Muscle layer of duodenum (tissue), 2 donors: ENCODE measurements at regions not wholly inside any gene's neighbourhood (a gene's known extent, or its start where the extent isn't known, plus 50 kb on each side); places are given as distances from the start of the nearest gene placed in this dataset.

Experiments
- H3K27ac ChIP-seq: one replicate; pipeline ENCODE4 v1.7.0; 2013; ENCODE audit warnings: mild to moderate bottlenecking, low read length
- H3K27me3 ChIP-seq: one replicate; pipeline ENCODE4 v1.7.0; 2013; ENCODE audit warnings: low read depth, mild to moderate bottlenecking, control low read depth, low read length
- H3K36me3 ChIP-seq, 2 donors: one replicate each; pipeline ENCODE4 v1.7.0; 2013; ENCODE audit warnings: low read length in 2 of 2, control low read depth in 1 of 2, mild to moderate bottlenecking in 1 of 2; ENCODE audit not compliant: insufficient read depth in 2 of 2, control insufficient read depth in 1 of 2
- H3K4me1 ChIP-seq, 2 donors: one replicate each; pipeline ENCODE4 v1.7.0; 2013; ENCODE audit warnings: low read length in 2 of 2, mild to moderate bottlenecking in 2 of 2, control low read depth in 1 of 2, moderate library complexity in 1 of 2; ENCODE audit not compliant: insufficient read depth in 2 of 2, control insufficient read depth in 1 of 2
- H3K4me3 ChIP-seq, 2 donors: one replicate each; pipeline ENCODE4 v1.7.0; 2013; ENCODE audit warnings: low read length in 2 of 2, low read depth in 1 of 2, mild to moderate bottlenecking in 1 of 2
- H3K9me3 ChIP-seq, 2 donors: one replicate each; pipeline ENCODE4 v1.7.0; 2013; ENCODE audit warnings: low read length in 2 of 2, control low read depth in 1 of 2, mild to moderate bottlenecking in 1 of 2; ENCODE audit not compliant: control insufficient read depth in 1 of 2
- donor health status: healthy.

- Histone ChIP-seq H3K4me3 (no peak overlapping the region), H3K9me3 (no peaks in the 10 kb centered on the region), H3K27ac (no peak overlapping the region), H3K27me3 (no peaks in the 10 kb centered on the region), H3K4me1 (peaks cover 0 to 7% of the 10 kb centered on the region in 2 donors), H3K36me3 (no peaks in the 10 kb centered on the region)
Observed at GRCh38 chr5:135127439-135128240, 93.6 kb upstream of the PITX1 start.

GRCh38 chr5:135126688-135127438 lies 92.8 kb upstream of the PITX1 start:
- Histone ChIP-seq H3K36me3 (no peaks in the 10 kb centered on the region), H3K27me3 (no peaks in the 10 kb centered on the region), H3K9me3 (no peaks in the 10 kb centered on the region), H3K4me1 (peaks cover 0 to 7% of the 10 kb centered on the region in 2 donors), H3K4me3 (no peak overlapping the region), H3K27ac (no peak overlapping the region)

GRCh38 chr5:135124724-135125123 lies 90.7 kb upstream of the PITX1 start:
- no peaks in the 10 kb centered on the region for H3K9me3 ChIP-seq
- no peaks in the 10 kb centered on the region for H3K27me3 ChIP-seq

GRCh38 chr5:135124128-135124527 lies 90.1 kb upstream of the PITX1 start:
- Histone ChIP-seq H3K36me3 (no peaks in the 10 kb centered on the region), H3K27me3 (no peaks in the 10 kb centered on the region), H3K27ac (no peak overlapping the region), H3K4me1 (peaks cover 0 to 7% of the 10 kb centered on the region in 2 donors), H3K4me3 (no peak overlapping the region), H3K9me3 (no peaks in the 10 kb centered on the region)

More at GRCh38 chr5:135124724-135125123, 90.7 kb upstream of the PITX1 start:
- H3K27ac ChIP-seq: no peak overlapping the region
- no peak overlapping the region for H3K4me3 ChIP-seq
- H3K36me3 ChIP-seq: no peaks in the 10 kb centered on the region
- H3K4me1 ChIP-seq: peaks cover 0 to 7% of the 10 kb centered on the region in 2 donors

GRCh38 chr5:135122797-135123196 lies 88.8 kb upstream of the PITX1 start:
- Histone ChIP-seq H3K36me3 (no peaks in the 10 kb centered on the region), H3K9me3 (no peaks in the 10 kb centered on the region), H3K4me1 (peaks cover 0 to 3% of the 10 kb centered on the region in 2 donors), H3K27ac (no peak overlapping the region), H3K4me3 (no peak overlapping the region), H3K27me3 (no peaks in the 10 kb centered on the region)

GRCh38 chr5:135120951-135121350 lies 86.9 kb upstream of the PITX1 start:
- Histone ChIP-seq H3K27ac (no peak overlapping the region), H3K36me3 (no peaks in the 10 kb centered on the region), H3K9me3 (no peaks in the 10 kb centered on the region), H3K27me3 (no peaks in the 10 kb centered on the region), H3K4me1 (no peaks in the 10 kb centered on the region), H3K4me3 (no peak overlapping the region)

- no peaks in the 10 kb centered on the region for H3K4me1 ChIP-seq
- no peaks in the 10 kb centered on the region for H3K27me3 ChIP-seq
- H3K27ac ChIP-seq: no peak overlapping the region
- no peaks in the 10 kb centered on the region for H3K36me3 ChIP-seq
- no peaks in the 10 kb centered on the region for H3K9me3 ChIP-seq
- no peak overlapping the region for H3K4me3 ChIP-seq
Observed at GRCh38 chr5:135119481-135119880, 85.5 kb upstream of the PITX1 start.

GRCh38 chr5:135117590-135117989 lies 83.6 kb upstream of the PITX1 start:
- no peaks in the 10 kb centered on the region for H3K4me1 ChIP-seq
- H3K9me3 ChIP-seq: no peaks in the 10 kb centered on the region
- H3K4me3 ChIP-seq: no peak overlapping the region
- H3K27me3 ChIP-seq: no peaks in the 10 kb centered on the region
- no peaks in the 10 kb centered on the region for H3K36me3 ChIP-seq
- no peak overlapping the region for H3K27ac ChIP-seq

GRCh38 chr5:135116160-135116561 lies 82.1 kb upstream of the PITX1 start:
- H3K27ac ChIP-seq: no peak overlapping the region

GRCh38 chr5:135115591-135115990 lies 81.6 kb upstream of the PITX1 start:
- Histone ChIP-seq H3K4me1 (peaks cover 0 to 5% of the 10 kb centered on the region in 2 donors), H3K4me3 (no peak overlapping the region), H3K27me3 (no peaks in the 10 kb centered on the region), H3K27ac (no peak overlapping the region), H3K36me3 (no peaks in the 10 kb centered on the region), H3K9me3 (no peaks in the 10 kb centered on the region)

More at GRCh38 chr5:135116160-135116561, 82.1 kb upstream of the PITX1 start:
- Histone ChIP-seq H3K9me3 (no peaks in the 10 kb centered on the region), H3K4me1 (peaks cover 0 to 5% of the 10 kb centered on the region in 2 donors), H3K36me3 (no peaks in the 10 kb centered on the region), H3K4me3 (no peak overlapping the region), H3K27me3 (no peaks in the 10 kb centered on the region)

- Histone ChIP-seq H3K9me3 (no peaks in the 10 kb centered on the region), H3K36me3 (no peaks in the 10 kb centered on the region), H3K4me3 (no peak overlapping the region), H3K4me1 (peaks cover 0 to 5% of the 10 kb centered on the region in 2 donors), H3K27me3 (no peaks in the 10 kb centered on the region), H3K27ac (no peak overlapping the region)
Observed at GRCh38 chr5:135114759-135115158, 80.7 kb upstream of the PITX1 start.
